Naive thymus-derived CD4-positive, alpha-beta T cell (primary cell): ENCODE measurements at regions not wholly inside any gene's neighbourhood (a gene's known extent, or its start where the extent isn't known, plus 50 kb on each side); places are given as distances from the start of the nearest gene placed in this dataset.
"Not testable (repeated sequence)": the region's sequence is repeated elsewhere in the genome, so short reads cannot be mapped to it uniquely, and the experiment has no call there.

Source experiments
- ATAC-seq: fragments of 150-1000 bp; cut with Tn5 transposase; 2 replicates; pipeline ENCODE4 v1.10.0; 2021; ENCODE audit warnings: mild to moderate bottlenecking, moderate library complexity
- CTCF ChIA-PET: fragments of 350-600 bp; sonication (Branson Sonifier 250); formaldehyde crosslinking; loops from one replicate; lab custom pipeline; 2021; ENCODE audit warnings: antibody characterized with exemption; lab: Charles Lee
- POLR2A ChIA-PET: fragments of 350-600 bp; sonication (Branson Sonifier 250); formaldehyde crosslinking; loops from one replicate; lab custom pipeline; 2021; ENCODE audit warnings: antibody characterized with exemption, inconsistent platforms; lab: Charles Lee
- DNase-seq, 9 donors: peaks; one replicate each; pipeline versions ENCODE4 v3.0.0 to v3.0.0-alpha.2; 2020 to 2022; ENCODE audit warnings: mixed read lengths in 1 of 9
- H3K27ac ChIP-seq: one replicate; pipeline ENCODE4 v1.7.0; 2013; ENCODE audit warnings: mild to moderate bottlenecking, low read depth, low read length, moderate library complexity
- H3K27me3 ChIP-seq, 2 donors: one replicate each; pipeline ENCODE4 v1.7.0; 2013; ENCODE audit warnings: low read length in 2 of 2, mild to moderate bottlenecking in 2 of 2, moderate library complexity in 2 of 2; ENCODE audit not compliant: control insufficient read depth in 2 of 2, insufficient read depth in 2 of 2
- H3K36me3 ChIP-seq, 3 experiments: 1 replicate in 2 of 3; 2 replicates in 1 of 3; pipeline ENCODE4 v1.7.0; 2013; ENCODE audit warnings: low read length in 3 of 3, mild to moderate bottlenecking in 3 of 3, moderate library complexity in 1 of 3; ENCODE audit not compliant: insufficient read depth in 3 of 3, control insufficient read depth in 2 of 3
- H3K4me1 ChIP-seq, 2 donors: one replicate each; pipeline ENCODE4 v1.7.0; 2013; ENCODE audit warnings: low read length in 2 of 2, mild to moderate bottlenecking in 2 of 2, moderate library complexity in 1 of 2; ENCODE audit not compliant: control insufficient read depth in 2 of 2, insufficient read depth in 2 of 2
- H3K4me3 ChIP-seq: 2 replicates; pipeline ENCODE4 v1.7.0; 2013; ENCODE audit warnings: mild to moderate bottlenecking, low read length
- H3K9me3 ChIP-seq, 3 experiments: 1 replicate in 2 of 3; 2 replicates in 1 of 3; pipeline ENCODE4 v1.7.0; 2013; ENCODE audit warnings: low read length in 3 of 3; ENCODE audit not compliant: control insufficient read depth in 2 of 3
- H3K27ac Mint-ChIP-seq, 9 donors: one replicate each; pipeline ENCODE4 v1.8.0; 2020 to 2022; ENCODE audit warnings: mixed read lengths in 9 of 9, mild to moderate bottlenecking in 8 of 9, moderate library complexity in 5 of 9, inconsistent platforms in 2 of 9
- H3K27me3 Mint-ChIP-seq, 5 donors: one replicate each; pipeline ENCODE4 v1.8.0; 2021 to 2022; ENCODE audit warnings: mixed read lengths in 5 of 5, mild to moderate bottlenecking in 1 of 5
- H3K36me3 Mint-ChIP-seq, 5 donors: one replicate each; pipeline ENCODE4 v1.8.0; 2020 to 2022; ENCODE audit warnings: mixed read lengths in 5 of 5, mild to moderate bottlenecking in 3 of 5, inconsistent platforms in 1 of 5
- H3K4me1 Mint-ChIP-seq, 7 donors: one replicate each; pipeline ENCODE4 v1.8.0; 2020 to 2022; ENCODE audit warnings: mixed read lengths in 7 of 7, mild to moderate bottlenecking in 3 of 7, inconsistent platforms in 1 of 7
- H3K4me3 Mint-ChIP-seq, 10 donors: one replicate each; pipeline ENCODE4 v1.8.0; 2020 to 2022; ENCODE audit warnings: mild to moderate bottlenecking in 10 of 10, mixed read lengths in 10 of 10, moderate library complexity in 6 of 10, inconsistent platforms in 2 of 10
- H3K9me3 Mint-ChIP-seq, 11 donors: one replicate each; pipeline ENCODE4 v1.8.0; 2020 to 2022; ENCODE audit warnings: mixed read lengths in 11 of 11, mild to moderate bottlenecking in 4 of 11, inconsistent platforms in 1 of 11, moderate library complexity in 1 of 11
- intact Hi-C, 2 donors: fragments of 100-400 bp; cut with micrococcal nuclease; formaldehyde crosslinking; loops; one replicate each; pipeline ENCODE4 v1.15.1; 2023

GRCh38 chrX:13480780-13481179 lies 88.6 kb upstream of the EGFL6 start:
- POLR2A ChIA-PET, ATAC-seq, H3K9me3 Mint-ChIP-seq, H3K36me3 ChIP-seq, H3K36me3 Mint-ChIP-seq, intact Hi-C loops, H3K4me3 ChIP-seq, H3K4me3 Mint-ChIP-seq, H3K27ac Mint-ChIP-seq, H3K27ac ChIP-seq, CTCF ChIA-PET, H3K9me3 ChIP-seq, DNase-seq, H3K27me3 Mint-ChIP-seq, H3K27me3 ChIP-seq: not testable (repeated sequence)
- peaks cover 3 to 16% (median 6%) of the 10 kb centered on the region in 7 donors for H3K4me1 Mint-ChIP-seq
- H3K4me1 ChIP-seq = peaks cover 5 to 14% of the 10 kb centered on the region in 2 donors

- no peaks in the 10 kb centered on the region for H3K9me3 ChIP-seq
- POLR2A ChIA-PET = no interaction called here
- ATAC-seq (no peak), DNase-seq (no peak)
- no peak overlapping the region for H3K27ac ChIP-seq
- H3K36me3 Mint-ChIP-seq = peaks cover 0 to 3% (median 0%) of the 10 kb centered on the region in 5 donors
- no peaks in the 10 kb centered on the region for H3K36me3 ChIP-seq
- H3K27me3 ChIP-seq = no peaks in the 10 kb centered on the region
- H3K27ac Mint-ChIP-seq = no peak overlapping the region
- CTCF ChIA-PET = no interaction called here
- H3K4me3 ChIP-seq = no peak overlapping the region
- H3K4me3 Mint-ChIP-seq = no peak overlapping the region
- intact Hi-C loops = no loop called here
- H3K4me1 ChIP-seq = peaks cover 0 to 17% of the 10 kb centered on the region in 2 donors
- H3K9me3 Mint-ChIP-seq = peaks cover 0 to 6% (median 0%) of the 10 kb centered on the region in 11 donors
- no peaks in the 10 kb centered on the region for H3K27me3 Mint-ChIP-seq
- H3K4me1 Mint-ChIP-seq = peaks cover 3 to 13% (median 8%) of the 10 kb centered on the region in 7 donors
These were observed 90.0 kb upstream of the EGFL6 start for GRCh38 chrX:13479452-13479813.

- peaks cover 0 to 14% of the 10 kb centered on the region in 2 donors for H3K4me1 ChIP-seq
- no peaks in the 10 kb centered on the region for H3K27me3 ChIP-seq
- peaks cover 0 to 6% (median 0%) of the 10 kb centered on the region in 11 donors for H3K9me3 Mint-ChIP-seq
- ATAC-seq (no peak), DNase-seq (no peak)
- H3K4me3 ChIP-seq = no peak overlapping the region
- no peak overlapping the region for H3K4me3 Mint-ChIP-seq
- H3K27me3 Mint-ChIP-seq = no peaks in the 10 kb centered on the region
- H3K36me3 ChIP-seq = no peaks in the 10 kb centered on the region
- POLR2A ChIA-PET = no interaction called here
- intact Hi-C loops = no loop called here
- peaks cover 0 to 7% (median 0%) of the 10 kb centered on the region in 5 donors for H3K36me3 Mint-ChIP-seq
- H3K27ac Mint-ChIP-seq = no peak overlapping the region
- H3K27ac ChIP-seq = no peak overlapping the region
- no peaks in the 10 kb centered on the region for H3K9me3 ChIP-seq
- H3K4me1 Mint-ChIP-seq = peaks cover 8 to 16% (median 12%) of the 10 kb centered on the region in 7 donors
- CTCF ChIA-PET = no interaction called here
These were observed 90.5 kb upstream of the EGFL6 start for GRCh38 chrX:13478740-13479451.

- no peak overlapping the region for H3K27ac Mint-ChIP-seq
- intact Hi-C loops = no loop called here
- ATAC-seq (no peak), DNase-seq (no peak)
- H3K4me3 ChIP-seq = no peak overlapping the region
- H3K36me3 Mint-ChIP-seq = peaks cover 0 to 11% (median 0%) of the 10 kb centered on the region in 5 donors
- no peaks in the 10 kb centered on the region for H3K9me3 ChIP-seq
- no peaks in the 10 kb centered on the region for H3K27me3 ChIP-seq
- POLR2A ChIA-PET = interaction anchor here (3.6 kb wide), 1 partner anchor 526 kb away, joined by 9 read pairs; no protein-coding TSS in a partner anchor
- H3K27me3 Mint-ChIP-seq = no peaks in the 10 kb centered on the region
- H3K27ac ChIP-seq = no peak overlapping the region
- peaks cover 0 to 6% (median 0%) of the 10 kb centered on the region in 11 donors for H3K9me3 Mint-ChIP-seq
- peaks cover 9 to 24% (median 21%) of the 10 kb centered on the region in 7 donors for H3K4me1 Mint-ChIP-seq
- no peaks in the 10 kb centered on the region for H3K36me3 ChIP-seq
- no peak overlapping the region for H3K4me3 Mint-ChIP-seq
- CTCF ChIA-PET = no interaction called here
- H3K4me1 ChIP-seq = peaks cover 4 to 7% of the 10 kb centered on the region in 2 donors
These were observed 93.0 kb upstream of the EGFL6 start for GRCh38 chrX:13476384-13476783.

- H3K36me3 Mint-ChIP-seq = peaks cover 0 to 9% (median 0%) of the 10 kb centered on the region in 5 donors
- H3K27me3 Mint-ChIP-seq = no peaks in the 10 kb centered on the region
- peaks cover 10 to 34% (median 25%) of the 10 kb centered on the region in 7 donors for H3K4me1 Mint-ChIP-seq
- H3K4me1 ChIP-seq = peaks cover 4 to 7% of the 10 kb centered on the region in 2 donors
- H3K4me3 Mint-ChIP-seq = peak overlapping the region; percentile 73 to 87 (median 78)
- H3K4me3 ChIP-seq = peak overlapping the region; percentile 44
- ChIA-PET POLR2A (interaction anchor here (1.0 to 3.6 kb wide), 5 partner anchors 388 to 524 kb away, joined by 4 to 9 read pairs (median 5); partner anchors contain the start of gene TMSB4X), CTCF (interaction anchor here (0.8 to 2.0 kb wide), 2 partner anchors 10 to 11 kb away, joined by 4 read pairs; no protein-coding TSS in a partner anchor)
- H3K9me3 ChIP-seq = no peaks in the 10 kb centered on the region
- H3K27me3 ChIP-seq = no peaks in the 10 kb centered on the region
- ATAC-seq (peak; percentile 42), DNase-seq (peak in 2 of 9 donors; percentile 30 to 34)
- no peaks in the 10 kb centered on the region for H3K36me3 ChIP-seq
- intact Hi-C loops = loop anchor here in 1 of 2 donors (5.0 kb wide), 1 partner anchor 382 kb away; no protein-coding TSS in a partner anchor
- peak overlapping the region; percentile 63 for H3K27ac ChIP-seq
- H3K27ac Mint-ChIP-seq = peak overlapping the region; percentile 89 to 99 (median 95)
- H3K9me3 Mint-ChIP-seq = peaks cover 0 to 2% (median 0%) of the 10 kb centered on the region in 11 donors
These were observed 95.3 kb upstream of the EGFL6 start for GRCh38 chrX:13474164-13474516.

- Histone ChIP-seq H3K27me3 (no peaks in the 10 kb centered on the region), H3K4me1 (peaks cover 4 to 7% of the 10 kb centered on the region in 2 donors), H3K36me3 (no peaks in the 10 kb centered on the region), H3K4me3 (peak overlapping the region; percentile 44), H3K9me3 (no peaks in the 10 kb centered on the region), H3K27ac (peak overlapping the region; percentile 63)
- ATAC-seq (peak; percentile 47), DNase-seq (peak in 7 of 9 donors; percentile 16 to 41 (median 36))
- Mint-ChIP-seq H3K4me3 (peak overlapping the region; percentile 73 to 87 (median 78)), H3K4me1 (peaks cover 10 to 35% (median 25%) of the 10 kb centered on the region in 7 donors), H3K36me3 (peaks cover 0 to 12% (median 0%) of the 10 kb centered on the region in 5 donors), H3K27me3 (no peaks in the 10 kb centered on the region), H3K27ac (peak overlapping the region; percentile 89 to 99 (median 95)), H3K9me3 (peaks cover 0 to 4% (median 0%) of the 10 kb centered on the region in 11 donors)
- intact Hi-C loops = loop anchor here in 1 of 2 donors (5.0 kb wide), 1 partner anchor 381 kb away; no protein-coding TSS in a partner anchor
- CTCF ChIA-PET = interaction anchor here (0.8 to 2.0 kb wide), 2 partner anchors 10 to 12 kb away, joined by 4 read pairs; no protein-coding TSS in a partner anchor
- POLR2A ChIA-PET = interaction anchor here (0.6 to 3.6 kb wide), 6 partner anchors 335 to 524 kb away, joined by 3 to 9 read pairs (median 4); partner anchors contain the start of gene TMSB4X
These were observed 95.8 kb upstream of the EGFL6 start for GRCh38 chrX:13473442-13474163.
